H9 (cell line): ENCODE measurements at regions not wholly inside any gene's neighbourhood (a gene's known extent, or its start where the extent isn't known, plus 50 kb on each side); places are given as distances from the start of the nearest gene placed in this dataset.

ENCODE experiments used
- DNase-seq: peaks from one replicate; pipeline ENCODE4 v3.0.0-alpha.2; 2017
- H2AFZ ChIP-seq: one replicate; pipeline ENCODE4 v1.6.1; 2013; ENCODE audit warnings: mild to moderate bottlenecking, low read length, control low read depth, moderate library complexity
- H2AK5ac ChIP-seq: 2 replicates; pipeline ENCODE4 v1.6.1; 2013; ENCODE audit warnings: low read length, control low read depth, mixed read lengths; ENCODE audit not compliant: insufficient read length
- H2BK120ac ChIP-seq: one replicate; pipeline ENCODE4 v1.6.1; 2013; ENCODE audit warnings: low read depth, mild to moderate bottlenecking, low read length, control low read depth, inconsistent platforms; ENCODE audit not compliant: poor library complexity, severe bottlenecking
- H2BK12ac ChIP-seq: 2 replicates; pipeline ENCODE4 v1.6.1; 2013; ENCODE audit warnings: low read length, control low read depth, mixed read lengths, low read depth; ENCODE audit not compliant: insufficient read length
- H2BK15ac ChIP-seq: 2 replicates; pipeline ENCODE4 v1.6.1; 2013; ENCODE audit warnings: low read depth, low read length, control low read depth
- H2BK20ac ChIP-seq: one replicate; pipeline ENCODE4 v1.6.1; 2013; ENCODE audit warnings: low read depth, mild to moderate bottlenecking, low read length, control low read depth, inconsistent platforms; ENCODE audit not compliant: poor library complexity, severe bottlenecking
- H2BK5ac ChIP-seq: 2 replicates; pipeline ENCODE4 v1.6.1; 2013; ENCODE audit warnings: low read length, control low read depth, mixed read lengths; ENCODE audit not compliant: insufficient read length
- H3K14ac ChIP-seq: 2 replicates; pipeline ENCODE4 v1.6.1; 2013; ENCODE audit warnings: low read length, control low read depth; ENCODE audit not compliant: insufficient read depth
- H3K18ac ChIP-seq: 2 replicates; pipeline ENCODE4 v1.6.1; 2013; ENCODE audit warnings: low read depth, mild to moderate bottlenecking, mixed read lengths, low read length, control low read depth; ENCODE audit not compliant: insufficient read length
- H3K23ac ChIP-seq: 2 replicates; pipeline ENCODE4 v1.6.1; 2013; ENCODE audit warnings: low read length, control low read depth, mixed read lengths, low read depth; ENCODE audit not compliant: insufficient read length
- H3K23me2 ChIP-seq: 2 replicates; pipeline ENCODE4 v1.6.1; 2013; ENCODE audit warnings: low read depth, mild to moderate bottlenecking, mixed read lengths, low read length, control low read depth; ENCODE audit not compliant: insufficient read length, poor library complexity, severe bottlenecking
- H3K27ac ChIP-seq: 2 replicates; pipeline ENCODE4 v1.5.1; 2013; ENCODE audit warnings: low read length, control low read depth, mixed read lengths, low read depth; ENCODE audit not compliant: insufficient read length
- H3K27me3 ChIP-seq: 2 replicates; pipeline ENCODE4 v1.6.1; 2013; ENCODE audit warnings: low read length, control low read depth, inconsistent platforms; ENCODE audit not compliant: insufficient read depth
- H3K4ac ChIP-seq: 2 replicates; pipeline ENCODE4 v1.6.1; 2013; ENCODE audit warnings: low read depth, mild to moderate bottlenecking, control low read depth, inconsistent platforms, low read length, moderate library complexity
- H3K4me1 ChIP-seq: 2 replicates; pipeline ENCODE4 v1.6.1; 2013; ENCODE audit warnings: low read length, control low read depth, inconsistent platforms; ENCODE audit not compliant: insufficient read depth
- H3K4me2 ChIP-seq: 2 replicates; pipeline ENCODE4 v1.6.1; 2013; ENCODE audit warnings: low read length, control low read depth, mixed read lengths; ENCODE audit not compliant: insufficient read length, insufficient read depth
- H3K56ac ChIP-seq: 2 replicates; pipeline ENCODE4 v1.6.1; 2013; ENCODE audit warnings: low read depth, mild to moderate bottlenecking, mixed read lengths, low read length, control low read depth; ENCODE audit not compliant: insufficient read length
- H3K79me1 ChIP-seq: 2 replicates; pipeline ENCODE4 v1.6.1; 2013; ENCODE audit warnings: low read depth, mild to moderate bottlenecking, moderate library complexity, low read length, control low read depth, inconsistent platforms; ENCODE audit not compliant: insufficient read depth, poor library complexity, severe bottlenecking
- H3K79me2 ChIP-seq: 2 replicates; pipeline ENCODE4 v1.6.1; 2013; ENCODE audit warnings: low read length, control low read depth, inconsistent platforms; ENCODE audit not compliant: insufficient read depth
- H3K9ac ChIP-seq: 2 replicates; pipeline ENCODE4 v1.6.1; 2013; ENCODE audit warnings: low read length, control low read depth, mixed read lengths; ENCODE audit not compliant: insufficient read length; ENCODE audit errors: extremely low read depth
- H3K9me3 ChIP-seq: one replicate; pipeline ENCODE4 v1.6.1; 2013; ENCODE audit warnings: low read depth, low read length, inconsistent platforms; ENCODE audit not compliant: control insufficient read depth
- H3T11ph ChIP-seq: one replicate; pipeline ENCODE4 v1.6.1; 2013; ENCODE audit warnings: mild to moderate bottlenecking, low read length, control low read depth, inconsistent platforms
- H4K20me1 ChIP-seq: one replicate; pipeline ENCODE4 v1.6.1; 2013; ENCODE audit not compliant: control insufficient read depth, insufficient read length, insufficient read depth
- H4K5ac ChIP-seq: 2 replicates; pipeline ENCODE4 v1.6.1; 2013; ENCODE audit warnings: low read depth, mild to moderate bottlenecking, mixed read lengths, low read length, control low read depth; ENCODE audit not compliant: insufficient read length
- H4K8ac ChIP-seq: replicated peaks from 2 replicates; pipeline ENCODE4 v1.6.1; 2013; ENCODE audit warnings: low read length, control low read depth, mixed read lengths, low read depth; ENCODE audit not compliant: insufficient read length
- H4K91ac ChIP-seq: 2 replicates; pipeline ENCODE4 v1.6.1; 2013; ENCODE audit warnings: low read depth, mild to moderate bottlenecking, moderate library complexity, mixed read lengths, low read length, control low read depth; ENCODE audit not compliant: insufficient read length
- H3K27ac Mint-ChIP-seq, 3 experiments: 2 replicates in 2 of 3; 3 replicates in 1 of 3; pipeline ENCODE4 v1.8.0; 2020 to 2021; ENCODE audit warnings: mixed read lengths in 3 of 3, mild to moderate bottlenecking in 1 of 3, moderate library complexity in 1 of 3
- H3K27me3 Mint-ChIP-seq: 2 replicates; pipeline ENCODE4 v1.8.0; 2021; ENCODE audit warnings: low read depth, mild to moderate bottlenecking, moderate library complexity, mixed read lengths
- H3K36me3 Mint-ChIP-seq, 3 experiments: 2 replicates in 2 of 3; 3 replicates in 1 of 3; pipeline ENCODE4 v1.8.0; 2020 to 2021; ENCODE audit warnings: low read depth in 3 of 3, mixed read lengths in 3 of 3; ENCODE audit not compliant: insufficient read depth in 1 of 3
- H3K4me1 Mint-ChIP-seq, 2 experiments: 2 replicates each; pipeline ENCODE4 v1.8.0; 2020; ENCODE audit warnings: mixed read lengths in 2 of 2
- H3K4me3 Mint-ChIP-seq, 2 experiments: 2 replicates in 1 of 2; 3 replicates in 1 of 2; pipeline ENCODE4 v1.8.0; 2020 to 2021; ENCODE audit warnings: mild to moderate bottlenecking in 2 of 2, mixed read lengths in 2 of 2, moderate library complexity in 1 of 2
- H3K9me3 Mint-ChIP-seq, 2 experiments: 2 replicates in 1 of 2; 3 replicates in 1 of 2; pipeline ENCODE4 v1.8.0; 2020; ENCODE audit warnings: mild to moderate bottlenecking in 2 of 2, mixed read lengths in 2 of 2, moderate library complexity in 1 of 2
- WGBS: extraction: QIAGEN DNeasy Blood & Tissue Kit; methylation state at CpG from one replicate; pipeline ENCODE4 v1.1.7; 2013; ENCODE audit warnings: missing lambda C conversion rate, low lambda C conversion rate, mixed read lengths; ENCODE audit not compliant: insufficient read length; ENCODE audit errors: extremely low coverage; 5-methylcytosine and 5-hydroxymethylcytosine counted together
- TF ChIP-seq, protein P1 (sequence below): fragments of 200-600 bp; sonication (generic); conservative IDR thresholded peaks from 3 replicates; pipeline ENCODE4 v1.8.0; 2021; ENCODE audit warnings: antibody characterized with exemption, mild to moderate bottlenecking

DNA sequence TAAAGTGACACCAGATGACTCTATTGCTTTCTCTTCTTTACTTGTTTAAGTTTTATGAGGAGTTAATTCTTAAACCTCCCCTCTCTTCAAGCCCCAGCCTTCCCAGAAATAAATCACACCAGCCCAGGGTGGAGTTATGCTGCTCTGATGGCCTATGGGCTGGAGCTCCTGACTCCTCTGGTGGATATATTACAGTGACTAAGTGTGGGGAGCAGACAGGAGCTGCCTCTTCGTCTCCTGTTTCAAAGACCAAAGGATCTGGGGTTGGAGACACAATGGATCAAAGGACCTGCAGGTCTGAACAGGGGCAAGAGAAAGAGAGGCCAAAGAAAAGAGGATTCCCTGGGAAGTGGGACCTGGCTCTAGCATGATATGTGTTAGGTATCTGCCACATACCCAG is 312.0 kb upstream of the MSX2 start:
- H2BK5ac ChIP-seq = no peak overlapping the region
- H4K5ac ChIP-seq = no peak overlapping the region
- no peak overlapping the region for H3K4me2 ChIP-seq
- no peaks in the 10 kb centered on the region for H3K9me3 Mint-ChIP-seq
- H2AFZ ChIP-seq = no peak overlapping the region
- H4K20me1 ChIP-seq = no peaks in the 10 kb centered on the region
- no peak overlapping the region for H2BK120ac ChIP-seq
- H3K79me1 ChIP-seq = no peaks in the 10 kb centered on the region
- no peak overlapping the region for H4K8ac ChIP-seq
- H3K14ac ChIP-seq = no peak overlapping the region
- H2AK5ac ChIP-seq = no peak overlapping the region
- no peak for DNase-seq
- H3K56ac ChIP-seq = no peak overlapping the region
- no peak overlapping the region for H3K4me3 Mint-ChIP-seq
- H2BK15ac ChIP-seq = no peak overlapping the region
- no peak overlapping the region for H3K23ac ChIP-seq
- H3K9me3 ChIP-seq = no peaks in the 10 kb centered on the region
- H3K23me2 ChIP-seq = no peaks in the 10 kb centered on the region
- H2BK20ac ChIP-seq = no peak overlapping the region
- no CpG with 5 or more reads among the region's 1 CpG for WGBS
- H2BK12ac ChIP-seq = no peak overlapping the region
- no peaks in the 10 kb centered on the region; a peak in 2 of 7 replicates for H3K36me3 Mint-ChIP-seq
- H3K27ac ChIP-seq = no peak overlapping the region
- TF ChIP-seq, protein P1, sequence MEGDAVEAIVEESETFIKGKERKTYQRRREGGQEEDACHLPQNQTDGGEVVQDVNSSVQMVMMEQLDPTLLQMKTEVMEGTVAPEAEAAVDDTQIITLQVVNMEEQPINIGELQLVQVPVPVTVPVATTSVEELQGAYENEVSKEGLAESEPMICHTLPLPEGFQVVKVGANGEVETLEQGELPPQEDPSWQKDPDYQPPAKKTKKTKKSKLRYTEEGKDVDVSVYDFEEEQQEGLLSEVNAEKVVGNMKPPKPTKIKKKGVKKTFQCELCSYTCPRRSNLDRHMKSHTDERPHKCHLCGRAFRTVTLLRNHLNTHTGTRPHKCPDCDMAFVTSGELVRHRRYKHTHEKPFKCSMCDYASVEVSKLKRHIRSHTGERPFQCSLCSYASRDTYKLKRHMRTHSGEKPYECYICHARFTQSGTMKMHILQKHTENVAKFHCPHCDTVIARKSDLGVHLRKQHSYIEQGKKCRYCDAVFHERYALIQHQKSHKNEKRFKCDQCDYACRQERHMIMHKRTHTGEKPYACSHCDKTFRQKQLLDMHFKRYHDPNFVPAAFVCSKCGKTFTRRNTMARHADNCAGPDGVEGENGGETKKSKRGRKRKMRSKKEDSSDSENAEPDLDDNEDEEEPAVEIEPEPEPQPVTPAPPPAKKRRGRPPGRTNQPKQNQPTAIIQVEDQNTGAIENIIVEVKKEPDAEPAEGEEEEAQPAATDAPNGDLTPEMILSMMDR = no peak
- H3K9ac ChIP-seq = no peak overlapping the region
- no peak overlapping the region for H3K18ac ChIP-seq
- H3K4ac ChIP-seq = no peak overlapping the region
- H3K4me1 ChIP-seq = no peaks in the 10 kb centered on the region; the same call in 1 of the 2 replicates
- no peak overlapping the region for H3K27ac Mint-ChIP-seq
- peaks cover 13% of the 10 kb centered on the region for H3K27me3 Mint-ChIP-seq
- H4K91ac ChIP-seq = no peak overlapping the region
- H3K4me1 Mint-ChIP-seq = peaks cover 0 to 8% of the 10 kb centered on the region in 2 experiments; a peak in 2 of 4 replicates
- H3K79me2 ChIP-seq = no peaks in the 10 kb centered on the region
- H3T11ph ChIP-seq = no peak overlapping the region
- H3K27me3 ChIP-seq = no peaks in the 10 kb centered on the region
